GM23338 (cell line): ENCODE measurements at regions not wholly inside any gene's neighbourhood (a gene's known extent, or its start where the extent isn't known, plus 50 kb on each side); places are given as distances from the start of the nearest gene placed in this dataset.

Experiments used
- CTCF ChIP-seq, 2 experiments: fragments of 200-600 bp in 1 of 2; sonication (generic) in 1 of 2; conservative IDR thresholded peaks; 2 replicates each; pipeline versions ENCODE4 v1.5.1 to v1.6.1; 2016 to 2017; ENCODE audit warnings: antibody characterized with exemption in 2 of 2, low read depth in 2 of 2, mild to moderate bottlenecking in 2 of 2, moderate library complexity in 1 of 2
- EZH2phosphoT487 ChIP-seq: fragments of 200-600 bp; sonication (generic); IDR thresholded peaks from one replicate; pipeline ENCODE4 v1.8.1; 2018; ENCODE audit warnings: antibody characterized with exemption; ENCODE audit not compliant: unreplicated experiment
- POLR2AphosphoS5 ChIP-seq: IDR thresholded peaks from 2 replicates; pipeline ENCODE4 v1.6.1; 2016; ENCODE audit warnings: antibody characterized with exemption, low read depth

DNA sequence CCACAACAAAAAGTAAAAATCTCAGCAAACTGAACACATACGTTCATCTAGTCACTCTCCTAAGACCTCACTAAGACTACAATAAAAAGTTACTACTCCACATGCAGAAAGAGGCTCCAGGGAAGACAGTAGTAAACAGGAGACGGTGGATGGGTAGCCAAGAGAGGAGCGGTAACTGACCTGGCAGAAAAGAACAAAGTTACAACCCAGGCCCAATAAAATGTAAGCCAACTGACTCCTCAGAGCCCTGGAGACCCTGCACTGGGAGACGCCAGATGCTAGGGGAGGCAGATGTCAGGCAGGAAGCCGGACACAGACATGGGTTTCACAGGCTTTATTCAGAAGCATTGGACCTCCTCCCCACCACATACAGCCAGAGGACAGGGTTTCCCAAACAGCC is 181.1 kb upstream of the NFE2L3 start:
- TF ChIP-seq CTCF (conservative IDR thresholded peaks at IDR 0.05; ENCODE audit: low read depth in 2 of 2) (no peak), POLR2AphosphoS5 (no peak), EZH2phosphoT487 (no peak)
